Mesothelial cell of epicardium (in vitro differentiated cells): ENCODE measurements at regions not wholly inside any gene's neighbourhood (a gene's known extent, or its start where the extent isn't known, plus 50 kb on each side); places are given as distances from the start of the nearest gene placed in this dataset.

Experiments used
- DNase-seq, 2 experiments: peaks; one replicate each; pipeline ENCODE4 v3.0.0; 2021; ENCODE audit warnings: low spot score in 2 of 2; ENCODE audit not compliant: unreplicated experiment in 2 of 2
- H3K27ac Mint-ChIP-seq: 2 replicates; pipeline ENCODE4 v1.8.0; 2021; ENCODE audit warnings: mixed read lengths
- H3K27me3 Mint-ChIP-seq: 2 replicates; pipeline ENCODE4 v1.8.0; 2021; ENCODE audit warnings: low read depth, mixed read lengths
- H3K36me3 Mint-ChIP-seq: 2 replicates; pipeline ENCODE4 v1.8.0; 2021; ENCODE audit warnings: mixed read lengths
- H3K4me1 Mint-ChIP-seq: 2 replicates; pipeline ENCODE4 v1.8.0; 2021; ENCODE audit warnings: mixed read lengths
- H3K4me3 Mint-ChIP-seq: 2 replicates; pipeline ENCODE4 v1.8.0; 2021; ENCODE audit warnings: mild to moderate bottlenecking, moderate library complexity, mixed read lengths
- H3K9me3 Mint-ChIP-seq: 2 replicates; pipeline ENCODE4 v1.8.0; 2021; ENCODE audit warnings: mixed read lengths
- TF ChIP-seq, protein P1 (sequence below): fragments of 200-600 bp; sonication (generic); IDR thresholded peaks from one replicate; pipeline ENCODE4 v1.5.0; 2021; ENCODE audit warnings: antibody characterized with exemption; ENCODE audit not compliant: unreplicated experiment

DNA sequence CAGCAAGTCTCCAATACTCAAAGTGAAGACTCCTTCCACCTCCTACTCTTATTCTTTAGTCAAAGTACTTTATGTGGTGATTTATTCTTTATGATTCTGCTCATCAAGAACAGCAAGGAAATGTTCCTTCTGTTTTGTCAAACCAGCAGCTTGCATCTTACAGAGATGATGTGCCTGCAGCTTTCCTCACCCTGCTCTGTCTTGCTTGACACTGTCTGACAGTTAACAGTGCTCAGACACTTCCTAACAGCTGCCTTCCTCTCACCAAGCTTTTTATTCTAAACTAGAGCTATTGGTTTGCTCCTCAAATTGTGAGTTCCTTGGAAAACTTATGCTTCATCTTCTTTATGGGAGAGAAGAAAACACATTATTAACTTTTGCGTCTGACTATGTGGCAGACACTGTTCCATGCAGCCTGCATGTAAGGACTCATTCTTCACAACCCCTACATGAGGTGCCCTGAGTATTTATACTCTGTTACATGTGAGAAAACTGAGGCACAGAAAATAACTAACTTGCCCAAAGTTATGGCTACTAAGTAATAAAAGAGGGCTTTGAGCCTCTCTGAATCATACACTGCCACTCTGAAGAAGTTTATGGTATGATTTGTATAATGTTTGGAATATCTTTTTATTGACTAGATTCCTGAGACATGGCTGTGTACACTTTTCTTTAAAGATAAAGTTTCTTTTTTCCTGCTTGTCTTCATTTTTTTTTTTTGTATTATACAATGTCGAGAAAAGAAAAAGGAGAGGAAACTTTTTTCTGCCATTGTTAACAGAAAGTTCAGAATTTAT, 723.3 kb upstream of the DDX18 start:
- H3K4me1 Mint-ChIP-seq = peaks cover 45% of the 10 kb centered on the region
- H3K27ac Mint-ChIP-seq = peak overlapping the region; percentile 27
- TF ChIP-seq, protein P1, sequence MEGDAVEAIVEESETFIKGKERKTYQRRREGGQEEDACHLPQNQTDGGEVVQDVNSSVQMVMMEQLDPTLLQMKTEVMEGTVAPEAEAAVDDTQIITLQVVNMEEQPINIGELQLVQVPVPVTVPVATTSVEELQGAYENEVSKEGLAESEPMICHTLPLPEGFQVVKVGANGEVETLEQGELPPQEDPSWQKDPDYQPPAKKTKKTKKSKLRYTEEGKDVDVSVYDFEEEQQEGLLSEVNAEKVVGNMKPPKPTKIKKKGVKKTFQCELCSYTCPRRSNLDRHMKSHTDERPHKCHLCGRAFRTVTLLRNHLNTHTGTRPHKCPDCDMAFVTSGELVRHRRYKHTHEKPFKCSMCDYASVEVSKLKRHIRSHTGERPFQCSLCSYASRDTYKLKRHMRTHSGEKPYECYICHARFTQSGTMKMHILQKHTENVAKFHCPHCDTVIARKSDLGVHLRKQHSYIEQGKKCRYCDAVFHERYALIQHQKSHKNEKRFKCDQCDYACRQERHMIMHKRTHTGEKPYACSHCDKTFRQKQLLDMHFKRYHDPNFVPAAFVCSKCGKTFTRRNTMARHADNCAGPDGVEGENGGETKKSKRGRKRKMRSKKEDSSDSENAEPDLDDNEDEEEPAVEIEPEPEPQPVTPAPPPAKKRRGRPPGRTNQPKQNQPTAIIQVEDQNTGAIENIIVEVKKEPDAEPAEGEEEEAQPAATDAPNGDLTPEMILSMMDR = no peak
- no peaks in the 10 kb centered on the region for H3K27me3 Mint-ChIP-seq
- no peak for DNase-seq
- H3K36me3 Mint-ChIP-seq = no peaks in the 10 kb centered on the region
- no peak overlapping the region for H3K4me3 Mint-ChIP-seq
- no peaks in the 10 kb centered on the region for H3K9me3 Mint-ChIP-seq

GRCh38 chr2:117101613-117102012, 712.9 kb upstream of the DDX18 start:
- TF ChIP-seq, protein P1 = no peak
- no peak overlapping the region for H3K27ac Mint-ChIP-seq
- H3K4me1 Mint-ChIP-seq = no peaks in the 10 kb centered on the region
- H3K27me3 Mint-ChIP-seq = no peaks in the 10 kb centered on the region
- H3K9me3 Mint-ChIP-seq = peaks cover 26% of the 10 kb centered on the region
- peaks cover 6% of the 10 kb centered on the region for H3K36me3 Mint-ChIP-seq
- no peak for DNase-seq
- no peak overlapping the region for H3K4me3 Mint-ChIP-seq

DNA sequence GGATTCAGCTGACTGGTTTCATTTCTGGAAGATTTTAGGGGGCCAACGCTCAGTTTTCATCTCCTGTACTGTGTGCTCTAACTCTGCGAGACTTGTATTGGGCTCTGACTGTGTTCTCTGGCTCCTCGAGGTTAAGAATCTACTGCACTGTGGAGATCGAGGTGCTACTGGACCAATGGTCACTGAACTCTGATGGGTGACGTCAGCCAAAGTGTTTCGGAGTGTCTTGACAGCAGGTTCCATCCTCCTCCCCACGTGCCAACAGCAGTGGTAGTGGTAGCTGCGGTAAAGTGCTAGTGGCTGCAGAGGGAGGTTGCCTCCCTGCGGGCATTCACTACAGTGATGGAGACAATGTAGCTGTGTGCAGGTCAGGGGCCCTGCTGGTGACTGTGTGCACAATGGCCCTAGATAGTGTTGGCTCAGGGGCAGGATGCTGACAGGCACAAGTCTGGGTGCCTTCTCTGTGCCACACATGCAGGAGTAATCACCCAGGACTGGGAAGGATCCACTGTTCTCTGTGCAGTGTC, 705.7 kb upstream of the DDX18 start:
- Mint-ChIP-seq H3K9me3 (peaks cover 50% of the 10 kb centered on the region), H3K27me3 (no peaks in the 10 kb centered on the region), H3K4me1 (no peaks in the 10 kb centered on the region), H3K4me3 (no peak overlapping the region), H3K36me3 (peaks cover 12% of the 10 kb centered on the region), H3K27ac (no peak overlapping the region)
- DNase-seq = no peak
- TF ChIP-seq, protein P1 = no peak

- Mint-ChIP-seq H3K9me3 (peaks cover 8% of the 10 kb centered on the region), H3K27ac (no peak overlapping the region), H3K36me3 (no peaks in the 10 kb centered on the region), H3K4me3 (no peak overlapping the region), H3K4me1 (no peaks in the 10 kb centered on the region), H3K27me3 (no peaks in the 10 kb centered on the region)
- TF ChIP-seq, protein P1 = no peak
- DNase-seq = no peak
These were observed 695.5 kb upstream of the DDX18 start for GRCh38 chr2:117118994-117119393.

DNA sequence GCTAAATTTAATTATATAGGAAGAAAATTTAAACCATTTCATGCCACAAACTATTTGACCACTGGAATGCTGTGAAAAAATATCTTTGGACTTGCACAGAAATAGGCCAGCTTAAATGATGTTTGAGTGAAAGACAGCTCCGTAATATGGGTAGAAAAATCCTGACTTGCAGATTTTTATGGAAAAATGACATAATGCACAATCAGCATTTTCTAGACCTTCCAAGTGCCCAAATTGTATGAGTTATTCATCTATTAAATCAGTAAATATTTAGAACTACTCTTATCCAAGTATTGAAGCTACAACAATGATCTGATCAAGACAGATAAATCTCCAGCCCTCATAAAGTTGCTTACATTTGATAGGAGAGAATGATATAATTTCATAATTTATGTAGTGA, 691.1 kb upstream of the DDX18 start:
- no peaks in the 10 kb centered on the region for H3K27me3 Mint-ChIP-seq

More for the DNA sequence above, 691.1 kb upstream of the DDX18 start:
- Mint-ChIP-seq H3K4me3 (no peak overlapping the region), H3K36me3 (no peaks in the 10 kb centered on the region), H3K27ac (no peak overlapping the region), H3K9me3 (peaks cover 14% of the 10 kb centered on the region), H3K4me1 (peaks cover 27% of the 10 kb centered on the region)
- TF ChIP-seq, protein P1 = no peak
- DNase-seq = no peak
